Colonic mucosa (tissue), 4 donors: ENCODE measurements at regions not wholly inside any gene's neighbourhood (a gene's known extent, or its start where the extent isn't known, plus 50 kb on each side); places are given as distances from the start of the nearest gene placed in this dataset.

Source experiments
- DNase-seq: peaks from one replicate; pipeline ENCODE4 v3.0.0-alpha.2; 2020
- H3K27ac ChIP-seq: fragments of 200-600 bp; one replicate; pipeline ENCODE4 v1.8.0; 2021
- H3K27me3 ChIP-seq: fragments of 200-600 bp; one replicate; pipeline ENCODE4 v1.8.0; 2021
- H3K36me3 ChIP-seq: fragments of 200-600 bp; one replicate; pipeline ENCODE4 v1.8.0; 2021
- H3K4me1 ChIP-seq: fragments of 200-600 bp; one replicate; pipeline ENCODE4 v1.8.0; 2021; ENCODE audit warnings: mild to moderate bottlenecking
- H3K4me3 ChIP-seq: fragments of 200-600 bp; one replicate; pipeline ENCODE4 v1.8.0; 2021
- H3K9ac ChIP-seq, 2 donors: one replicate each; pipeline ENCODE4 v1.7.0; 2013; ENCODE audit warnings: control low read depth in 2 of 2, low read depth in 2 of 2, low read length in 2 of 2
- H3K9me3 ChIP-seq: fragments of 200-600 bp; one replicate; pipeline ENCODE4 v1.8.0; 2021
- CTCF ChIP-seq: fragments of 200-600 bp; IDR thresholded peaks from one replicate; pipeline ENCODE4 v1.8.0; 2022; ENCODE audit warnings: antibody characterized with exemption, mild to moderate bottlenecking
- intact Hi-C: fragments of 100-400 bp; cut with DNase I; formaldehyde crosslinking; loops from one replicate; pipeline ENCODE4 v1.14.1; 2022
- donor health status: healthy.
- donor health status: DM: no; HTN: no; CAD: no.
- donor health status: DM: no; HTN: no; CAD: no.

GRCh38 chr4:189765736-189766135 is 174.9 kb upstream of the FRG1 start:
- H3K9ac ChIP-seq, result no peak overlapping the region
- no peaks in the 10 kb centered on the region for H3K27me3 ChIP-seq
- H3K9me3 ChIP-seq, result no peaks in the 10 kb centered on the region
- no peak overlapping the region for H3K27ac ChIP-seq
- intact Hi-C loops, result no loop called here
- no peaks in the 10 kb centered on the region for H3K4me1 ChIP-seq
- DNase-seq, result no peak
- TF ChIP-seq CTCF, result no peak
- no peaks in the 10 kb centered on the region for H3K36me3 ChIP-seq
- H3K4me3 ChIP-seq, result no peak overlapping the region

GRCh38 chr4:189767941-189768340 is 172.7 kb upstream of the FRG1 start:
- no peaks in the 10 kb centered on the region for H3K27me3 ChIP-seq
- no peaks in the 10 kb centered on the region for H3K9me3 ChIP-seq
- H3K4me3 ChIP-seq, result no peak overlapping the region
- DNase-seq, result no peak
- intact Hi-C loops, result no loop called here
- H3K36me3 ChIP-seq, result no peaks in the 10 kb centered on the region
- TF ChIP-seq CTCF, result no peak
- no peaks in the 10 kb centered on the region for H3K4me1 ChIP-seq
- no peak overlapping the region for H3K9ac ChIP-seq
- H3K27ac ChIP-seq, result no peak overlapping the region

GRCh38 chr4:189769131-189769530 is 171.5 kb upstream of the FRG1 start:
- TF ChIP-seq CTCF, result no peak
- no peaks in the 10 kb centered on the region for H3K27me3 ChIP-seq
- H3K4me3 ChIP-seq, result no peak overlapping the region
- no peaks in the 10 kb centered on the region for H3K4me1 ChIP-seq
- H3K9ac ChIP-seq, result no peak overlapping the region
- no peak overlapping the region for H3K27ac ChIP-seq
- no peaks in the 10 kb centered on the region for H3K36me3 ChIP-seq
- no peak for DNase-seq
- no peaks in the 10 kb centered on the region for H3K9me3 ChIP-seq
- intact Hi-C loops, result no loop called here

- DNase-seq, result no peak
- no peaks in the 10 kb centered on the region for H3K27me3 ChIP-seq
- no peak overlapping the region for H3K9ac ChIP-seq
- no peak for TF ChIP-seq CTCF
- no peak overlapping the region for H3K4me3 ChIP-seq
- H3K27ac ChIP-seq, result no peak overlapping the region
- intact Hi-C loops, result no loop called here
- no peaks in the 10 kb centered on the region for H3K9me3 ChIP-seq
- H3K36me3 ChIP-seq, result no peaks in the 10 kb centered on the region
- no peaks in the 10 kb centered on the region for H3K4me1 ChIP-seq
Observed at GRCh38 chr4:189771696-189772361, 168.8 kb upstream of the FRG1 start.

- H3K9ac ChIP-seq, result no peak overlapping the region
- H3K9me3 ChIP-seq, result no peaks in the 10 kb centered on the region
- no peaks in the 10 kb centered on the region for H3K27me3 ChIP-seq
- no peaks in the 10 kb centered on the region for H3K36me3 ChIP-seq
- H3K4me1 ChIP-seq, result no peaks in the 10 kb centered on the region
- H3K27ac ChIP-seq, result no peak overlapping the region
- intact Hi-C loops, result no loop called here
- no peak for DNase-seq
- no peak overlapping the region for H3K4me3 ChIP-seq
- TF ChIP-seq CTCF, result no peak
Observed at GRCh38 chr4:189773909-189774308, 166.8 kb upstream of the FRG1 start.
